Mucosa of gallbladder (tissue), 1 donor: ENCODE measurements at regions not wholly inside any gene's neighbourhood (a gene's known extent, or its start where the extent isn't known, plus 50 kb on each side); places are given as distances from the start of the nearest gene placed in this dataset.

Experiments
- DNase-seq: peaks from one replicate; pipeline ENCODE4 v3.0.0-alpha.2; 2020; ENCODE audit warnings: low spot score
- donor health status: DM: no; HTN: no; CAD: no.

DNA sequence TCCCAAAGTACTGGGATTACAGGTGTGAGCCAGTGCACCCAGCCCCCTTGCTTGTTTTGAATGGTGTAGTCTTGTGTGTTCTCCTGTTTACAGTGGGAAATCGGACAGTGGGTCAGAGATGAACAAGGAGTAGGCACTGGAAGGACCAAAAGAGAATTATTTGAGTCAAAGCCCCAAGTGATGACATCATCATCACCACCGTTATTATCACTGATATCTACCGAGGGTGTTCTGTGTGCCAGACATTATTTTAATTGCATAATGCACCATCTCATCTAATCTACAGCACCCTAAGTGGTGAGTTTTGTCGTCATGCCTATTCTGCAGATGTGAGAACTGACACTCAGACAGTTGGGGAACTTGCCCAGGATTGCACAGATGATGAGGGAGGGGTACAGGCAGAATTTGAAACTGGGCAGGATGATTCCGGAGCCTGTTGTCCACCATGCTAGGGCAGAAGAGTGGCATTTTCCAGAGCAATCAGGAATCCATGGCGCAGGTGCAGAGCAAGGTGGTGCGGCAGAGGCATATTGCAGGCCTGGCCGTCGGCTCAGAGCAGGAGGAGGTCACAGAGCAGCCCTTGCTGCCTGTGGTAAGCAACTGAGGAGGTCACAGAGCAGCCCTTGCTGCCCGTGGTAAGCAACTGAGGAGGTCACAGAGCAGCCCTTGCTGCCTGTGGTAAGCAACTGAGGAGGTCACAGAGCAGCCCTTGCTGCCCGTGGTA, 137.0 kb upstream of the HDAC4 start:
- DNase-seq, result no peak

DNA sequence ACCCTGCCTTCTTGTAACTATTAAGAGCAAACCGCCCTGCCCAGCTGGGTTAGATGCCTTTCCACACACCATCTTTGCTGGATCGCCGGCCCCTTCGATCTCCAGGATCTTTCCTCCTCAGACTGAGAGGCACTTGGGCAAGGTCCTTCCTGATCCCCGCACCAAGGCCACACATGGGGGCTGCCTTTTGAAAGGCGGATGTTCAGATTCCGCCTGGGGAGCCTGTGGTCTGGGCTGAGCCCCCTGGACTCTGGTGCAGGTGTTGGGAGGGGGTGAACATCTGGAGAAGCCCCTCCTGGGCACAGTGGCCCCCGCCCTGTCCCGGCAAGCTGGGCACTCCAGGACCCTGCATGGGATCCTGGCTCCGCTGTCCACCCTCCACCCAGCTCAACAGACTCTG, 135.4 kb upstream of the HDAC4 start:
- DNase-seq, result no peak

DNA sequence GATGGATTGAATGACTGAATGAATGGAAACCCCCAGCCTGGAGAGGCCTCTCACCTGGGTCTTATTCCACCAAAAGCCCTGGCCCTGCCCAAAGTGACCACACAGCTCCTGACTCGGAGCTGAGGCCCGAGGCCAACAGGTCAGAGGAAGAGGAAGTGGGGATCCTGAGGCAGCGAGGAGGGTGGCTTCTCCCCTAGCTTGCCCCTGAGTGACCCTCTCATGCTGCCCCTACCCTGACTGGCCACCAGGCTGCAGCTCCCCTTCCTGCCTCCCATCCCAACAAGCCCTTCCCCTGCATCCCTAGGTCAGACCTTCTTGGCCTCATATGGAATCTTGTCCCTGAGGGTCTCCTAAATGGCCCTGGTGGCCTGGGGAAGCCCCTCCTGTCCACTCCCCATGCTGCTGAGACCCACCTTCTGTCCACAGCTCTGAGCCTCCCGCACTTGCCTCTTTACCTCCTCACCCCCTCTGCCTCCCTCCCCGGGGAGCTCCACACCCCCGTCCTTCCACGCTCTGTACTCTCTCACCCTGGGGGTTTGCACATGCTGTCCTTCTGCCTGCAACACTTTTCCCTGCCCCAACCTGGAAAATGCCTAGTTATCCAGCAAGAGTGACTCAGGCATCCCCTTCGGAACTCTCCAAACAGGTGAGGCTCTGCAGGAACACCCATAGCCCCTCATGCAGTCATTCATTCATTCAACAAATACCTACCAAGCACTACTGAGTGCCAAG, 134.8 kb upstream of the HDAC4 start:
- no peak for DNase-seq

DNA sequence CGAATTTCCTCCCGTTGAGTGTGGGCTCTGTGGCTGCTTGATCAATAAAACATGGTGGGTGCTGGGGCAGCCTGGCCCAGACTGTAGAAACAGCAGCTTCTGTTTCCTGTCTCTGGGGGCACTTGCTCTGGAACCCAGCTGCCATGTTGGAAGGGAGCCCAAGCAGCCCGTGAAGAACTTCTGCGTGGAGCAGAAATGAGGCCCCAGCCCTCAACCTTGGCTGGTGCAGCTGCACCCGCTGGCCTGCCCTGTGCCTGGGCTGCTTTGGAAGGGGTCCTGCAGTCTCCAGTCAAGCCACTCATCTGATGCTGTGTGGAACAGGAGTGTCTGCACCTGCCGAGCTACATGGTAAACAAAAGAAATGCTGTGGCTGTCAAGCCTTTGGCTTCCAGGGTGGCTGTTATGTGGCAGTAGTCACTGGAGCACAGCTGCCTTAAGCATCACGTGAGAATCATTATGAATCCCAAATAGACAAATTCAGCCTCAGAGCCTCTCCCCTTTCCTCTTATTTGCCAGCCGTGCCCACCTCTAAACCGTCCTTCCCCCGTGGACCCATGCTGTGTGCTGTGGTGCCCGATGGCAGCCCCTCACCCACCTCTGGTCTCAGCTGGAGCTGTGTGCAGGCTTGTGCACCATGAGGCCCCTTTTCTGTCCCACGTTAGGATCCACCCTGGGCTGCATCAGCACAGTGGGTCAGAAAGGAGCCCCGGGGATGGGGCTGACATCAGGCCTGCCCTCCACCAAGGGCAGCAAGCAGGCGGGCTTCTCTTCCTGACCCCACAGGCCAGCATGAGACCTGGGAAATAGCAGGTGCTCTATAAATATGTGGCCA, 134.0 kb upstream of the HDAC4 start:
- DNase-seq, result no peak

DNA sequence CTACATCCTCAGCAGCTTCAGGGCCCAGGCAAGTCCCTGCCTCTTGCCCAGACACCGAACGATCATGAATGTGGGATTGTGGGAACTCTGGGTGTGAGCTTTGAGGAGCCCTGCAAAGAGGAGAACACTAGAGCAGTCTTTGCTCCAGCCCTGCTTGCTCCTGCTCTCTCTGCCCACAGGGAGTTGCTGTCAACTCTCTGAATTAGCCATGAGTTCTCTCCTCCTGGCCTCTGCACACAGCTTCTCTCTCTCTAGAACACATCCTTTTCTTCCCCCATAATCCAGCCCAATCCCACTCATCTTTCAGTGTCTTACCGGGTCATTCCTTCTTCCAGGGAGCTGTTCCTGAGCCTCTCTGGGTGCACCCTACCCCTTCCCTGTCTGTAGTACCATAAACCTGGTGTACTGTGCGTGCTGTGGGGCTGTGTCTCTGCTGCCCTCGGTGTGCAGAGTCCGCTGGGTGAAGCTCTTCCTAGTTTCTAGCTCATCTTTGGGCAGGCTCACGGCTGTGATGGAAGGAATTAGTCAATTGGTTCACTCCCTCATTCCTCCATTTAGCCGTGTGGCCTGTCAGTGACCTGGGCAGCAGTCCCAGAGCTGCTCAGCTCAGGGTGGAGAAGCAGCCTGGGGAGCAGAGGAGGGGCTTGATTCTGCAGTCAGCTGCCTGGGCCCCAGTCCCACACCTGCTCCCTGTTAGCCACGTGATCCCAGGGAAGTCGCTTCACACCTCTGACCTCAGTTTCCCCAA, 132.9 kb upstream of the HDAC4 start:
- DNase-seq, result peak; percentile 72

DNA sequence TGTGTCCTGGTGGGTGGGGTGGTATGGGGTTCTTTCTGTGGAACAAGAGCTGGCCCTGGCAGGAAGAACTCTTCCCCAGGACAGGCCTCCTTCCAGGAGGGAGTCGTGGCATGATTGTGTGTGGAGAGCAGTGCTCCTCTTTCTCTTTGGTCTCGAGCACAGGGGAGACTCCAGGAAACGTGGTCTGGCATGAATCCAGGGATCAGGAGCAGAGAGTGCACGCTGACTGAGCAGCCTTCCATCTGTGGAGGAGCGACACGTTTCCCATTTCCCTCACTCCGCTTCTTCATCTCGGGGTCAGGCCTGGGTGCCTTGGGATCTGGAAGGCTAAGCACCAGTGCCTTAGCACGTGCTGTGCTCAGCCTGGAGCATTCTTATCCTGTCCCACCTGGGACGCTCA, 132.0 kb upstream of the HDAC4 start:
- DNase-seq, result no peak

DNA sequence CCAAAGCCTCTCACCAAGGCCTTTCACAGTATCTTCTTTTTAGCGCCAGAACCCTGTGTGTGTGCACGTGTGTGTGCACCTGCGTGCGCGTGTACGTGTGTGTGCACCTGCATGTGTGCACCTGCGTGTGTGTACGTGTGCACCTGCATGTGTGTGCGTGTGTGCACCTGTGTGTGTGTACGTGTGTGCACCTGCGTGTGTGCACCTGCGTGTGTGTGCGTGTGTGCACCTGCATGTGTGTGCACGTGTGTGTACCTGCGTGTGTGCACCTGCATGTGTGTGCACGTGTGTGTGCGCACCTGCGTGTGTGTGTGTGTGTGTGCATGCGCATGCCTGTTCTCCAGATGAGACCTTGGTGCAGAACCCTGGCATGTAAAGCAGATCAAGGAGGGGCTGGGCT, 131.4 kb upstream of the HDAC4 start:
- no peak for DNase-seq

DNA sequence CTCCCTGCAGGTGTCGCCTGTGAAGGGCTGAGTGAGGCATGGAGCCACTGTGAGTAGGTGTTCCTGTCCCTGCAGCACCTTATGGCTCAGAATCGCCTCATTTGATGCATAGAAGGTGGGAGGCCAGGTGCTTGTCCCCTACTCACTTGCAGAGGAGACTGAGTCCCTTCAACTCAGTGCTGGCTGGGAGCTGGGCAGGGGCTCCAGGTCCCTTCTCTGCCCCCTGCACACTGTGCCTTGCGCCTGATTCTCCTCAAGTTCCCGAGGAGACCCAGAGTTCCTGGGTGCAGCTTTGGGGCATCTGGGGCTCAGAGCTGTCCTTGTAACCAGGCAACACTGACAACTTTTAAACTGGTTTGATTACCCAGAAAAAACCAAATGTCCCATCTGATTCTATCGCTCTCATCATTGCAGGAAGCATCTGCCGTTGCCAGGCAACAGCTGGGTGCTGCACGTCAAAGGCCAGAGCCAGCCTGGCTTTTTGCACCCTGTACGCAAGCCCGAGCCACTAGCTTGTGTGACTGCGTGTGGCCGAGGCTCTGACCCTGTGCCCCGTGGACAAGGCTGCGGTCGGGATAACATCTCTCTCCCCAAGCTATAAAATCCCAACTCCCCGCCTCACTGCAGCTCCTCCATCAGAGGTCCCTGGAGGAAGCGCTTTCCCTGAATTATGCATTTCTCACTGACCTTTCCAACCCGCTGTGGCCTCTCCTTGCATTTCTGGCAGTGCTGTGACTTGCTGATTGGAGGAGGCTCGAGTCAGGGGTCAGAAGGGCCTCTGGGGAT, 130.8 kb upstream of the HDAC4 start:
- no peak for DNase-seq

DNA sequence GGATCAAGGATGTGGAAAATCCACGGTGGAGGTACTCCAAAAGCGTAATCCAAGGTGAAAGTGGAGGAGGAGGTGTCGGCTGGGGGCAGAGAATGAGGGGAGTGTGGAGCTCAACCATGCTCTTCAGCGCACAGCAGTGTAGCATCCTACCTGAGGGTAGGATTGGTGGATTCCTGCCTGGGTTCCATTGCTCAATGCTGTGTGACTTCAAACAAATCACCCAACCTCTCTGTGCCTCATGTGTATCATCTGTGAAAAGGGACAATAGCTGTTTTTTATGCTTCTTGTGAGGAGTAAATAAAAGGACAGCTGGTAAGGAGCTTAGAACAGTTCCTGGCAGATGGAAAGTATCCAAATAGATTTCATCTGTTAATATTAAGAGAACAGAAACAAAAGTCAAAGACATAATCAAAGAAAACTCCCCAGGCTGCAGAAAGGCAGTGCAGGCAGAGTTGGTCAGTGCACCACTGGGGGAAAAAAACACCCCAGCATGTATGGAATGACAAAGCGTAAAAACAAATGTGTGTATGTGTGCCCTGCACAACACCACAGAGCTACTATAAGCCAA, 130.0 kb upstream of the HDAC4 start:
- DNase-seq, result no peak

DNA sequence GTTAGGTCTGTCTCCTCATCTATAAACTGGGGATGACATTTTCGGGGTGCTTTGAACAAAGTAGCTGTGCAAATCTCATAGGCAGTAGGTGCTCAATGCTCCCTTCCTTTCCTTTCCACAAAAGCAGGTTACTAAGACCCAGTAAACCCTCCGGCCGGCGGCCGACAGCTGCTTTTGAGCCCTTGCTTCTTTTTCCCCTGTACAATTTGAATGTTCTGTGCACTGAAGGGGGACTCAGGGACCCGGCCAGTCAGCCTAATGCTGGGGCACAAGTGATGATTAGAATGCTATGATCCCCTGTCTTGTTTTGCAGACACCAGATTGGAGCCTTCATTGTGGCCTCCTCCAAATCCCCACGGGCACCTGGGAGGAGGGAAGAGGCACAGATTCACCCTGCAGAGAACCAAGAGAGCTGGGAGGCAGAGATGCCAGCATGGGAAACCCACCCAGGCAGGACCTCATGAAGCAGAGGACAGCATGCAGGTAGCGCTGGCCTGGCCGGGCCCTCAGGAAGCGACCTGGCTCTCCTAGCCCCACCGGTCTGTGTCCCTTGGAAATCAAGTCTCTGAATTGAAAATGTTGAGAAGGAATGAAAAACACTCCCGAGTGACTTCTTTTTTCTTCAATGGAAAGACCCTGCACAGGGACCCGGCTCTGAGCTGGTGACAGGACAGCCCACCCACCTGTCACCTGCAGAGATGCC, 128.6 kb upstream of the HDAC4 start:
- no peak for DNase-seq

DNA sequence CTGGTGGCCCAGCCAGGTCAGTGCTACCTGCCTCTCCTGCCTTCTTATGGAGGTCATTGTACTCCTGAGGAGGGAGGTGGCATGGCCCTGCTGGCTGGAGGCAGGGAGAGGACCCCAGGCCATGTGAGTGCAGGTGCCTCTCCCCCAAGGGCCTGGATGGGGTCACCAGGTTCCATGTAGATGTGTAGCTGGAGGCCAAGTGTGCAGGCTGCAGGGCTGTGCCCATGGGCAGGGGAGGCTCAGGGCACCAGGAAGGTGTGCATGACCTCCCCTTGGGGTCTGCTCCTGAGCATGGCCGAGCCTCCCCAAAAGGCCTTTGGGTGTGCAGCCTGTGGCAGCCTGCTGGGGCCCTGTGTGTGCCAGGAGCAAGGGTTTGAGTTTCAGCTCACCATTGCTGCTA, 128.1 kb upstream of the HDAC4 start:
- no peak for DNase-seq

DNA sequence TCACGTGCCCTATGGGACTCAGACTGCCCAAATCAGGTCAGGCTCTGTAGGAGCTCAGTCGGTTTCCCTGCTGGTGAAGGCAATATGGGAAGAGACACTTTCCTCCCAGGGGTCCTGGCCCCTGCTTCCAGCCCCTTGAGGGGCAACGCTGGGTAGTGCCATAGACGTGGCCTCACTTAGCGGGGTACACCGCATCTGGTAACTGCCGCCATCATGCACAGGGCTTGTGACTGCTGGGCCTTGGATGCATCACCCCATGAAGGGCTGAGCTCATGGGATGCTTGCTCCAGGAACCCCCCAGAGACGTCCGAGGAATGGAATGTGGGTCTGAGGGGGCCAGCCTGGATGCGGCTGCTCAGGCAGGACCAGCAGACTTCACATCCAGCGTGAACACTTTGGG, 127.3 kb upstream of the HDAC4 start:
- no peak for DNase-seq

DNA sequence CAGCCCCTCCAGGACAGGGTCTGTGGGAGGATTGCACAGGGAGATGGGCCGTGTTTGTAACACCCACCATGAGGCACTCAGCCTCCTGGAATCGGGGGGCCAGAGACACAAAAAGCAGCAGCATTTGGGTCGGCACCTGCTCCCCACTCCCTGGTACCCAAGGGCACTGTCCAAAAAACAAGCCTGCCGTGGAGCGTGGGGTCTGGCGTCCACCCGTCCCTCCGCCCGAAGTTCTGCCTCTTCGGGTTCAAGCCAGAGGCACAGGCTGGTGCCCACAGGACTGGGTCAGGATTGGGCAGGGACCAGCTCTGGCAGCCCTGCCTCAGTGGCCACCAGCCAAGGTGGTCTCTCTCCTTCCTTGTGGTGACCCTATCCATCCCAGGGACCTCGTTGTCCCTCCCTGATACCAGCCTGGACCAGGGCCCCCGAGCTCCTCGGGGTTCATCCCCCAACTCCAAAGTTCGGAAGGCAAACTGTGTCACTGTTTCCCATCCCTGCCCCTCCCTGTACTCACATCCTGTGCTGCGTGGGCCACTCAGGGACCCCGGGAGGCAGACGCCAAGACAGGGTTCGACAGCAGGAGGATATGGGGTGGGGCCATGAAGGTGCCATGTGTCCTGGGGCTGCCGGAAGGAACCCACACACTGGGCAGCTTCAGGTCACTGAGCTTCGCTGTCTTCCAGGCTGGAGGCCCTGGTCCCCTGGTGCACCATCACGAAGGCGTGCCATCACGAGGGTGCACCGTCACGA, 126.0 kb upstream of the HDAC4 start:
- DNase-seq, result no peak

DNA sequence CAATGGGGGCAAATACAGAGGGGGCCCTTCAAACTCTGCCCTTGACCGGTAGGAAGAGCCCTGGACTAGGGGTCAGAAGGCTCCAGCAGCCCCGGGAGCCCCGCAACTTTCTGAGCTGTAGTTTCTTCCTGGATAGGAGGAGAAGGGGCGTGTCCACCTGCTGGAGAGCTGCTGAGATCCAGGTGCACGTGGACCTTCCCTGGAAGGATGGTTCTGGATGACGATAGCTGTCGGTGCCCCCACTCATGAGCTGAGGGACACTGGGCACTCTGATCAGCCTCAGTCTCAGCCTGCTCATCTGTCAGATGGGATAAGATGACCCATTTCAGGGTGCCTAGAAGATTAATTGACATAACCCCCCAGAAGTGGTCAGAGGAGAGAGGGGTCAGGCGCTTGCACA, 125.2 kb upstream of the HDAC4 start:
- DNase-seq, result no peak

DNA sequence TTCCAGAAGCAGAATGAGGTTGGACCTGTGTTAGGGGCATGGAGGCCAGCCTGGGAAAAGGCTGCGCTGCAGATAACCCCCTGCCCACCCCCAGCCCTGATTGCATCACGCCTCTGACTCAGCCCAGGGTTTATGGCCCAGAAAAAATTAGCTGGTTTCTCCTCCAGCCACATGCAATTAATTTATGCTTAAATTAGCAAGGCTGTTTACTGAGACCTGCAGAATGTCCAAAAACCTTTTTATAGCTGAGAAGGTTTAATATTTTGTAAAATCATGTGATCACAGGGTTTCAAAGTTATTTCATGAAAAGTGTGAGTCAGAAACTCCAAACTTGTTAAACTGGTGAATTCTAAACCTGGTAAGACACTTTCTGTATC, 123.1 kb upstream of the HDAC4 start:
- DNase-seq, result no peak

DNA sequence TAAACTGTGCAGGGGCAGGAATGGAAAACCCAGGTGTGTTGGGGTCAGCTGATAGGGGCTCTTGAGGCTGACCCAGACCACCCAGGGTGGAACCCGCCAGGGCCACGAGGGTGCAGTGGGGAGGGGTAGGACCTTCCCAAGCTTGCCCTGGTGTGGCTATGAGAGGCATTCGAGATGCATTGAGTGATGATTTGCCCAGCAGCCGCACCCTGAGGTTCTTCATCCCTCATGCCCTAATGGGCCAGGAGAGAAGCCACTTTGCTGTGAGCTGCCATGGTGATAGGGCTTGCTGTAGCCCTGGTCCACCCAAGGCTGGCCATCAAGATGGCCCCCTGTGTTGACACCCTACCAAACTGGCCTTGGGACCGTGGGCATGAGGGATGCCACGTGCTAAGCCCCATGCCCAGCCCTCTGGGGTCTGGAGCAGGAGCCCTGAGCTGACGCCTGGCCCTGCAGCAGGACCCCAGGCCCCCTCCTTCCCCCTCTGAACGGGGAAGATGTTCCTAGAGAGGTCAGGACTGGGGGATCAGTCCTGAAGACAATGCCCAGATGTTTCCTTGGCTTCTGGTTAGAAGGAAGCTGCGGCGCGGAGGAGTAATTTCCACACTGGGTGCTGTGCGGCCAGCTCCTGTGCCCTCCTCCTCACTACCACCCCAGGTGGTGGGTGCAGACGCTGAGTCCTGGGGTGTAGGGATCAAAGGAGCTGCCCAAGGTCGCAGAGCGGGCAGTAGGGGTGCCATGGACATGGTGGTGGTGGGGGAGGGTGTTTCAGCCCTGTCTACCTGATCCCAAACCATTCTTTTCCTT, 122.5 kb upstream of the HDAC4 start:
- DNase-seq, result no peak

DNA sequence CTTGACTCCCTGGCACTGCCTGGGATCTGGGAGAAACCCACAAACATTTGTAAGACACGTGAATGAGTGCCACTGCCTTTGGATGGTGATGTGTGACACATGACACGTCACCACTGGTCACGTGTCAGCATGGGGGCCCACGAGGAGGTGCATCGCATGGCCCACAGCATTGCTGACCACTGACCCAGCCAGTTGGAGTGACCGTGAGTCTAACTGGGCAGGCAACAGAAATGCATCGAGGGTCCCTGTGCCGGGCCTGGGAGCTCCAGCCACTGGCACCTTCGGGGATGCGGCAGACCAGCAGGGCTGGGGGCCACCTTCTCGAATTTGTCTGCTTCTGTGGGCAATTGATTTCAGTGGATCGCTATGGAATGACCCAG, 121.9 kb upstream of the HDAC4 start:
- DNase-seq, result no peak

DNA sequence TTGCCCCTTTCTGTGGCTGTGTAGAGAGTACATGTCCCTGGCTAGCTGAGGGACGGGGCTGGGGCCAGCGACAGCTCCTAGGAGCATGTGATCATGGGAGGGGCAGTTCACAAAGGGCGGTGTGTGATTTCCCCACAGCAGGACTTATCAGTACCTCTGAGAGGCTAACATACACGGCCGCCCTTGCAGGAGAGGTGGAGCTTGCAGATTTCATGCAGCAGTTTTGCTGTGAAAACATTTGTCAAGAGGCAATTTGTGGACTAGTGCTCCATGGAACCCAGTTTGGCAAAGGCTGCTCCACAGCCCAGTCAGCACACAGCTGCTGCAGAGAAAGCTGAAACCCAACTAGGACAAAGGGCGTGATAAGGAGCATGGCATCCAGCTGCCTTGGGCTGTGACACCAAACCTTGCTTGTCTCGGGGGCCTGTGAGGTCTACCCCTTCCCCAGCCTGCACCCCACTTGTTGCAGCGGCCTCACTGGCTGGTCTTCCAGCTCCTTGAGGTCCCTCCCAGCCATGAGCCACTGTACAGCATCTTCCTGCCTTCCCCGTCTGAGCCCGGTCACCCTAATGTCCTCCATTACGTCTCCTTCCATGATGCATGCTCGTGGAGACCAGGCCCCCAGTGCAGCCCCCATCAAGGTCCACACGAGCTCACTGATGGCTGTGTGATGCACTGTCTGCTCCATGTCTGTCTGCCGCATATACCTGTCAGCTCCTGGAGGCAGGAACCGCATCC, 121.4 kb upstream of the HDAC4 start:
- DNase-seq, result no peak
